ENCODE measurements at regions not wholly inside any gene's neighbourhood (a gene's known extent, or its start where the extent isn't known, plus 50 kb on each side); places are given as distances from the start of the nearest gene placed in this dataset.

DNA sequence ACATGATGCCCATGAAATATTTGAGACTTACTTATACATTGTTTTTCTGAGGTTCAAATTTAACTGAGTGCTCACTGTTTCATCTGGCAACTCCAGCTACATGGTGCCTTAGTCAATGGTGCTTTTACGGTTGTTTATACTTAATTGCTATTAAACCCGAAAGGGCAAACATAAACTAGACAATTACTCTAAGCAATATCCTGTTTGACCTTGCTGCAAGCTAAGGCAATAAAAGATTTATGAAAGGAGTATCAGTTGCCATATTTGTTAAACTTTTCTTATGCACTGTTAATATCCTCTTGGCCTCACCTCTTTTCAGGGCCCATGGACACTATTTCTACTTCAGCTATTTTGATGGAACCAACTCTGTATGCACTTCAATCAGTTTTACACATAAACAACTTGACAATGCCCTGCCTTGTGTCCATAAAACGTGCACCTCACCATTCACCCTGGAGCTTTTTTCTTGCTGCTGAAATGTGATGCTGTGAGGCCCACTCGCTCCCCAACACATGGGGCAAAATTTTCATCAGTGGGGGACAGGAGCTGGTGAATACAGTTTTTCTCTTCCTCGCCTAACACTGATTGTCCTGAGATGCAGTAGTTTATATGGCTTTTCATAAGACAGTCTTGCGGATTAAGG, 64.1 kb upstream of the HIF1A start:
- Histone ChIP-seq H3K9me1 (ENCODE audit: control insufficient read depth, extremely low read depth, insufficient read depth, low read length) (no peaks in the 10 kb centered on the region), H3K27ac (ENCODE audit: control insufficient read depth, insufficient read depth, low read length) (no peak overlapping the region), H3K79me2 (ENCODE audit: control insufficient read depth, insufficient read depth, low read length) (no peaks in the 10 kb centered on the region), H3K9ac (ENCODE audit: control insufficient read depth, extremely low read depth, insufficient read depth, low read length) (no peak overlapping the region), H2AFZ (ENCODE audit: control insufficient read depth, low read length) (no peak overlapping the region), H3K36me3 (ENCODE audit: control insufficient read depth in 2 of 2, extremely low read depth in 1 of 2, insufficient read depth in 2 of 2, low read length in 2 of 2) (no peaks in the 10 kb centered on the region), H3K4me2 (ENCODE audit: control insufficient read depth, extremely low read depth, insufficient read depth, low read depth, low read length) (no peak overlapping the region), H3K4me1 (ENCODE audit: control insufficient read depth, extremely low read depth, insufficient read depth, low read length) (no peaks in the 10 kb centered on the region), H3K4me3 (ENCODE audit: control insufficient read depth in 2 of 3, extremely low read depth in 1 of 3, insufficient read depth in 2 of 3, low read depth in 1 of 3, low read length in 3 of 3) (no peak overlapping the region), H3K27me3 (ENCODE audit: control insufficient read depth, extremely low read depth, insufficient read depth, low read length) (no peaks in the 10 kb centered on the region), H4K20me1 (ENCODE audit: control insufficient read depth, extremely low read depth, insufficient read depth, low read length) (no peaks in the 10 kb centered on the region), H3K9me3 (ENCODE audit: control insufficient read depth, low read depth, low read length) (no peaks in the 10 kb centered on the region)
- dilution Hi-C loops (cut with MboI; ENCODE audit: extremely low pct_ligation_motif_present, low sequenced_read_pairs): no loop called here
- no peak for DNase-seq (ENCODE audit: low read depth, low spot score)
- TF ChIP-seq EZH2 (IDR thresholded peaks at IDR 0.05; ENCODE audit: low read length): no peak
- TF ChIP-seq, protein P1, sequence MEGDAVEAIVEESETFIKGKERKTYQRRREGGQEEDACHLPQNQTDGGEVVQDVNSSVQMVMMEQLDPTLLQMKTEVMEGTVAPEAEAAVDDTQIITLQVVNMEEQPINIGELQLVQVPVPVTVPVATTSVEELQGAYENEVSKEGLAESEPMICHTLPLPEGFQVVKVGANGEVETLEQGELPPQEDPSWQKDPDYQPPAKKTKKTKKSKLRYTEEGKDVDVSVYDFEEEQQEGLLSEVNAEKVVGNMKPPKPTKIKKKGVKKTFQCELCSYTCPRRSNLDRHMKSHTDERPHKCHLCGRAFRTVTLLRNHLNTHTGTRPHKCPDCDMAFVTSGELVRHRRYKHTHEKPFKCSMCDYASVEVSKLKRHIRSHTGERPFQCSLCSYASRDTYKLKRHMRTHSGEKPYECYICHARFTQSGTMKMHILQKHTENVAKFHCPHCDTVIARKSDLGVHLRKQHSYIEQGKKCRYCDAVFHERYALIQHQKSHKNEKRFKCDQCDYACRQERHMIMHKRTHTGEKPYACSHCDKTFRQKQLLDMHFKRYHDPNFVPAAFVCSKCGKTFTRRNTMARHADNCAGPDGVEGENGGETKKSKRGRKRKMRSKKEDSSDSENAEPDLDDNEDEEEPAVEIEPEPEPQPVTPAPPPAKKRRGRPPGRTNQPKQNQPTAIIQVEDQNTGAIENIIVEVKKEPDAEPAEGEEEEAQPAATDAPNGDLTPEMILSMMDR (optimal IDR thresholded peaks at IDR 0.05 in 1 of 3, IDR thresholded peaks at IDR 0.05 in 1 of 3, conservative IDR thresholded peaks at IDR 0.05 in 1 of 3; ENCODE audit: extremely low read depth in 1 of 3, insufficient read depth in 2 of 3, low read length in 3 of 3): no peak
- no peak for FAIRE-seq

DNA sequence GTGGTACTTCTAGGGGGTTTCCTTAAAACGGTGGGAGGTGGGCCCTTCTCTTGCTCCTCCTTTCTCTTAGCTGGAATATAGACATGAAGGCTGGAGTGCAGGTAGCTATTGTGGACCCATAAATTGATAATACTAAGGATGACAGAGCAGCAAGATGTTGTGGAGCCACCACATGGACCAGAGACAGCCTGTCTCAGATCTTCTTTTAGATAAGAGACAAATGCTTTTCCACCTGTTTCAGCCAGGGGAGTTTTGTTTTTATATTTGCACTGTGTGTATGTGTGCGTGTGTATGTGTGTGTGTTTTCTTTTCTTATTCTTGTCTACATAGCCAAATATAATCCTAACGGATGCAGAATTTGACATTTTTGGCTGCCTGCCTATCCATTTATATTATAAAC, 62.9 kb upstream of the HIF1A start:
- H3K9me3 ChIP-seq (ENCODE audit: control insufficient read depth, low read depth, low read length): no peaks in the 10 kb centered on the region
- no peaks in the 10 kb centered on the region for H3K27me3 ChIP-seq (ENCODE audit: control insufficient read depth, extremely low read depth, insufficient read depth, low read length)
- DNase-seq (ENCODE audit: low read depth, low spot score) (no peak), FAIRE-seq (no peak)
- no peaks in the 10 kb centered on the region for H3K36me3 ChIP-seq (ENCODE audit: control insufficient read depth in 2 of 2, extremely low read depth in 1 of 2, insufficient read depth in 2 of 2, low read length in 2 of 2)
- H3K27ac ChIP-seq (ENCODE audit: control insufficient read depth, insufficient read depth, low read length): no peak overlapping the region
- H3K4me3 ChIP-seq (ENCODE audit: control insufficient read depth in 2 of 3, extremely low read depth in 1 of 3, insufficient read depth in 2 of 3, low read depth in 1 of 3, low read length in 3 of 3): no peak overlapping the region
- H3K4me2 ChIP-seq (ENCODE audit: control insufficient read depth, extremely low read depth, insufficient read depth, low read depth, low read length): no peak overlapping the region
- no peaks in the 10 kb centered on the region for H3K4me1 ChIP-seq (ENCODE audit: control insufficient read depth, extremely low read depth, insufficient read depth, low read length)
- H3K79me2 ChIP-seq (ENCODE audit: control insufficient read depth, insufficient read depth, low read length): no peaks in the 10 kb centered on the region
- TF ChIP-seq, protein P1 (optimal IDR thresholded peaks at IDR 0.05 in 1 of 3, IDR thresholded peaks at IDR 0.05 in 1 of 3, conservative IDR thresholded peaks at IDR 0.05 in 1 of 3; ENCODE audit: extremely low read depth in 1 of 3, insufficient read depth in 2 of 3, low read length in 3 of 3): no peak
- no peak for TF ChIP-seq EZH2 (IDR thresholded peaks at IDR 0.05; ENCODE audit: low read length)
- dilution Hi-C loops (cut with MboI; ENCODE audit: extremely low pct_ligation_motif_present, low sequenced_read_pairs): no loop called here
- no peak overlapping the region for H3K9ac ChIP-seq (ENCODE audit: control insufficient read depth, extremely low read depth, insufficient read depth, low read length)
- no peaks in the 10 kb centered on the region for H4K20me1 ChIP-seq (ENCODE audit: control insufficient read depth, extremely low read depth, insufficient read depth, low read length)
- no peaks in the 10 kb centered on the region for H3K9me1 ChIP-seq (ENCODE audit: control insufficient read depth, extremely low read depth, insufficient read depth, low read length)
- H2AFZ ChIP-seq (ENCODE audit: control insufficient read depth, low read length): no peak overlapping the region
